Stimulated activated CD8-positive, alpha-beta memory T cell treated with anti-CD3 and anti-CD28 coated beads, Interleukin-4, amount 100 ng/mL, for 24 hours (primary cell): ENCODE measurements at regions not wholly inside any gene's neighbourhood (a gene's known extent, or its start where the extent isn't known, plus 50 kb on each side); places are given as distances from the start of the nearest gene placed in this dataset.
"Not testable (repeated sequence)": the region's sequence is repeated elsewhere in the genome, so short reads cannot be mapped to it uniquely, and the experiment has no call there.

Source experiments
- DNase-seq: peaks from one replicate; pipeline ENCODE4 v3.0.0-alpha.2; 2020; ENCODE audit warnings: low read depth

- DNase-seq: no peak
Measured at GRCh38 chr3:127417709-127418559, 130.1 kb upstream of the PRR20G start.

GRCh38 chr3:127413871-127414270 is 126.0 kb upstream of the PRR20G start:
- no peak for DNase-seq

- DNase-seq: no peak
Measured at GRCh38 chr3:127413318-127413673, 125.5 kb upstream of the PRR20G start.

GRCh38 chr3:127412578-127413317 is 124.9 kb upstream of the PRR20G start:
- DNase-seq: no peak

GRCh38 chr3:127411875-127412274 is 124.0 kb upstream of the PRR20G start:
- DNase-seq: not testable (repeated sequence)

- DNase-seq: no peak
Measured at GRCh38 chr3:127411083-127411727, 123.4 kb upstream of the PRR20G start.

- no peak for DNase-seq
Measured at GRCh38 chr3:127410678-127411077, 122.8 kb upstream of the PRR20G start.

- no peak for DNase-seq
Measured at GRCh38 chr3:127410137-127410488, 122.3 kb upstream of the PRR20G start.

GRCh38 chr3:127409421-127410136 is 121.7 kb upstream of the PRR20G start:
- DNase-seq: no peak

GRCh38 chr3:127408684-127409420 is 121.0 kb upstream of the PRR20G start:
- DNase-seq: no peak

GRCh38 chr3:127408022-127408683 is 120.3 kb upstream of the PRR20G start:
- DNase-seq: no peak

- DNase-seq: no peak
Measured at GRCh38 chr3:127407026-127407939, 119.4 kb upstream of the PRR20G start.

GRCh38 chr3:127406309-127407025 is 118.6 kb upstream of the PRR20G start:
- peak; percentile 1 for DNase-seq

- no peak for DNase-seq
Measured at GRCh38 chr3:127405791-127406190, 117.9 kb upstream of the PRR20G start.

- DNase-seq: no peak
Measured at GRCh38 chr3:127405010-127405598, 117.3 kb upstream of the PRR20G start.

GRCh38 chr3:127404221-127405009 is 116.6 kb upstream of the PRR20G start:
- no peak for DNase-seq

- DNase-seq: no peak
Measured at GRCh38 chr3:127403795-127404194, 115.9 kb upstream of the PRR20G start.

- DNase-seq: no peak
Measured at GRCh38 chr3:127399154-127399553, 111.3 kb upstream of the PRR20G start.
